Ishikawa (cell line): ENCODE measurements at regions not wholly inside any gene's neighbourhood (a gene's known extent, or its start where the extent isn't known, plus 50 kb on each side); places are given as distances from the start of the nearest gene placed in this dataset.

Experiments used
- CEBPB ChIP-seq: IDR thresholded peaks from 2 replicates; pipeline ENCODE4 v1.6.1; 2012
- CREB1 ChIP-seq: IDR thresholded peaks from 2 replicates; pipeline ENCODE4 v1.6.1; 2012; ENCODE audit warnings: low read depth
- EGR1 ChIP-seq: IDR thresholded peaks from 2 replicates; pipeline ENCODE4 v1.6.1; 2012
- EP300 ChIP-seq: IDR thresholded peaks from 2 replicates; pipeline ENCODE4 v1.6.1; 2012; ENCODE audit warnings: borderline replicate concordance
- FOXM1 ChIP-seq: IDR thresholded peaks from 2 replicates; pipeline ENCODE4 v1.6.1; 2012; ENCODE audit warnings: low read depth, borderline replicate concordance
- MAX ChIP-seq: IDR thresholded peaks from 2 replicates; pipeline ENCODE4 v1.6.1; 2012
- NFIC ChIP-seq: IDR thresholded peaks from 2 replicates; pipeline ENCODE4 v1.6.1; 2012
- RAD21 ChIP-seq: IDR thresholded peaks from 2 replicates; pipeline ENCODE4 v1.6.1; 2012; ENCODE audit warnings: low read depth
- REST ChIP-seq: IDR thresholded peaks from 2 replicates; pipeline ENCODE4 v1.6.1; 2012; ENCODE audit warnings: low read depth, mild to moderate bottlenecking
- TAF1 ChIP-seq: IDR thresholded peaks from 2 replicates; pipeline ENCODE4 v1.6.1; 2012; ENCODE audit warnings: low read depth, mild to moderate bottlenecking
- TCF12 ChIP-seq: IDR thresholded peaks from 2 replicates; pipeline ENCODE4 v1.6.1; 2012; ENCODE audit warnings: low read depth
- TEAD4 ChIP-seq: IDR thresholded peaks from 2 replicates; pipeline ENCODE4 v1.6.1; 2012
- USF1 ChIP-seq: IDR thresholded peaks from 2 replicates; pipeline ENCODE4 v1.6.1; 2012
- YY1 ChIP-seq: IDR thresholded peaks from 2 replicates; pipeline ENCODE4 v1.6.1; 2012; ENCODE audit warnings: low read depth
- ZBTB7A ChIP-seq: IDR thresholded peaks from 2 replicates; pipeline ENCODE4 v1.6.1; 2012; ENCODE audit warnings: low read depth

- TF ChIP-seq EGR1 (no peak), CREB1 (no peak), MAX (no peak), FOXM1 (no peak), RAD21 (no peak), NFIC (no peak), ZBTB7A (no peak), TEAD4 (no peak), TAF1 (no peak), REST (no peak), CEBPB (no peak), TCF12 (no peak), EP300 (no peak)
These were observed 410.0 kb upstream of the CD180 start for GRCh38 chr5:67606586-67606947.

- TF ChIP-seq USF1 (no peak), RAD21 (no peak), REST (no peak), TCF12 (no peak), MAX (no peak), EGR1 (no peak), TAF1 (no peak), FOXM1 (no peak), CREB1 (no peak), ZBTB7A (no peak), YY1 (no peak)
These were observed 409.4 kb upstream of the CD180 start for GRCh38 chr5:67605730-67606585.

GRCh38 chr5:67591491-67591890 lies 394.9 kb upstream of the CD180 start:
- TF ChIP-seq NFIC: no peak
- no peak for TF ChIP-seq CEBPB
- no peak for TF ChIP-seq YY1
- TF ChIP-seq REST: no peak
- no peak for TF ChIP-seq CREB1
- TF ChIP-seq RAD21: no peak
- TF ChIP-seq MAX: no peak
- no peak for TF ChIP-seq FOXM1
- TF ChIP-seq ZBTB7A: no peak
- TF ChIP-seq EP300: no peak
- TF ChIP-seq EGR1: no peak
- TF ChIP-seq TEAD4: no peak
- no peak for TF ChIP-seq USF1
- no peak for TF ChIP-seq TAF1
- no peak for TF ChIP-seq TCF12

GRCh38 chr5:67588389-67588788 lies 391.8 kb upstream of the CD180 start:
- TF ChIP-seq CEBPB (no peak), TCF12 (no peak), NFIC (no peak), TAF1 (no peak), YY1 (no peak), MAX (no peak), ZBTB7A (no peak), EP300 (no peak), REST (no peak), FOXM1 (no peak)
